Epithelial cell of esophagus (primary cell): ENCODE measurements at regions not wholly inside any gene's neighbourhood (a gene's known extent, or its start where the extent isn't known, plus 50 kb on each side); places are given as distances from the start of the nearest gene placed in this dataset.

Source experiments
- DNase-seq: peaks from one replicate; pipeline ENCODE4 v3.0.0; 2010; ENCODE audit warnings: low read depth
- H3K4me3 ChIP-seq: 2 replicates; pipeline ENCODE4 v1.5.1; 2011; ENCODE audit warnings: mild to moderate bottlenecking, low read length, control low read depth
- TF ChIP-seq, protein P1 (sequence below): IDR thresholded peaks from 2 replicates; pipeline ENCODE4 v1.5.1; 2011; ENCODE audit warnings: low read depth, mild to moderate bottlenecking, low read length, control low read depth, inconsistent platforms; ENCODE audit not compliant: insufficient read depth; ENCODE audit errors: missing control alignments

DNA sequence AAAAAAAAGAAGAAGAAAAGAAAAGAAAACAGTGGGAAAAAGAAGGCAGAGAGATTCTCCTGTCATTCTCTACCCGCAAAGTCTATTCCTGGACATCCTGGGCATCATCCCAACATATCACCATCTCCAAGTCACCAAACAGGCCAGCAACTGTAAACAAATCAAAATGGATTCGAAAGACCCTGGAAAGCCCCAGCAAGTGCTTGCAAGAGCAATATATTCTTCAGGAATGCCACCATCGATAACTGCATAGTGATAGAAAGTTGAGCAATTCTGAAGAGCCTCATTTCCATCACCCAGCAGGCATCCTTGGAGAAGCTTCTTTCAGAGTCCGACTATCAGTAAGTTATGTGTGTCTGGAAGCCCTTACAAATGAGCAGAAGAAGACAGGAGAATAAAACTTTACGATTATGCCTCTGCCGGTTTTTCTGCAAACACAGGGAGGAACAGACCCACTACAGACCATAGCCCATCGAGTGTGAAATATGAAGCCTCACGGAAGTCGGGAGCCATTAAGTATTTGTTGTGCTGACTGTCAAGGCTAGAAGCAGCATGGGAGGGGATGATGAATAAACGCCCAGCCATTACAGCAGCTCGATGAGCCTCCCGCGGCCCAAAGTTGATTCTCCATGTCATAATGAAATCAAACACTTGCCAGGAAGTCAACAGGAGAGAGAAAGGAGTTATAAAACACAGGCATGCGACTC, 64.5 kb upstream of the SEC14L1 start:
- DNase-seq: peak; percentile 22
- H3K4me3 ChIP-seq: no peak overlapping the region
- TF ChIP-seq, protein P1, sequence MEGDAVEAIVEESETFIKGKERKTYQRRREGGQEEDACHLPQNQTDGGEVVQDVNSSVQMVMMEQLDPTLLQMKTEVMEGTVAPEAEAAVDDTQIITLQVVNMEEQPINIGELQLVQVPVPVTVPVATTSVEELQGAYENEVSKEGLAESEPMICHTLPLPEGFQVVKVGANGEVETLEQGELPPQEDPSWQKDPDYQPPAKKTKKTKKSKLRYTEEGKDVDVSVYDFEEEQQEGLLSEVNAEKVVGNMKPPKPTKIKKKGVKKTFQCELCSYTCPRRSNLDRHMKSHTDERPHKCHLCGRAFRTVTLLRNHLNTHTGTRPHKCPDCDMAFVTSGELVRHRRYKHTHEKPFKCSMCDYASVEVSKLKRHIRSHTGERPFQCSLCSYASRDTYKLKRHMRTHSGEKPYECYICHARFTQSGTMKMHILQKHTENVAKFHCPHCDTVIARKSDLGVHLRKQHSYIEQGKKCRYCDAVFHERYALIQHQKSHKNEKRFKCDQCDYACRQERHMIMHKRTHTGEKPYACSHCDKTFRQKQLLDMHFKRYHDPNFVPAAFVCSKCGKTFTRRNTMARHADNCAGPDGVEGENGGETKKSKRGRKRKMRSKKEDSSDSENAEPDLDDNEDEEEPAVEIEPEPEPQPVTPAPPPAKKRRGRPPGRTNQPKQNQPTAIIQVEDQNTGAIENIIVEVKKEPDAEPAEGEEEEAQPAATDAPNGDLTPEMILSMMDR: no peak

DNA sequence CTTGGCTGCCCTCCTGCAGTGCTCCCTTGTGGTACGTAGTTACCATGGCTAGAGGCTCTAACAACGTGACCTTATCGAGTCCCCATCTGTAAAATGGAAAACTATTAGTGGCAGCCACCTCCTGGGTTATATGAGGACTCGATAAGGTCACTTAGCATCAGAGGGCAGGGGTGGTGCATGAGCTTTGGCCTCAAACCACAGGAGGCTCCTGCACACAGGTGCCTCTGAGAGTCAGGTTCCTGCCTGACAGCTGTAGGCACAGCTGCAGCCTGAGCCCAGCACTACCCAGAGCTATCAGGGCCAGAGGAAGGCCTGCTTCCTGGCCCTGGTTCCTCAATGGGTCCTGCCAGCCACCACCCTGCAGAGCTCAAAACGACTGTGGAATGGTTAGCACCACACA, 57.2 kb upstream of the SEC14L1 start:
- DNase-seq: no peak
- no peak overlapping the region for H3K4me3 ChIP-seq
- TF ChIP-seq, protein P1: no peak

DNA sequence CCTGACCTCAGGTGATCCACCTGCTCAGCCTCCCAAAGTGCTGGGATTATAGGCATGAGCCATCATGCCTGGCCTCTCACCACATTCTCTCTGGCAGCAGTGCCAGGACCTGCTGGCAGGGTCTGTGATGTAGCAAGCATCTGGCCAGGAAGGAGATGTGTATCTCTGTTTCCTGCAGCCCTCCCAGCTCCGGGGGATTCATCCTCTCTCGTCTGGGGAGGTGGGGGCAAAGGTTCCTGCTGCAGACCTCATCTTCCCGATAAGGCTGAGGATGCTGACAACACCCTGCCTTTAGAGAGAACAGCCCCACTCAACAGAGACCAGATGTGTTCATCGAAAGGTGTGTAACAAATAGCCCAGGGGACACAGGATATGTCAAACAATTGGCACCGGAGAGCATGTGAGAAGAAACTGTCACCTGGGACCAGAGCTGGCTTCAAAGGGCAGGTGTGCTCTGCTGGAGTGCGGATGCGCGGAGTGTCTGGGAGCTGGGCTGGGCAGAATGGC, 54.8 kb upstream of the SEC14L1 start:
- no peak overlapping the region for H3K4me3 ChIP-seq
- DNase-seq: no peak
- TF ChIP-seq, protein P1: no peak

DNA sequence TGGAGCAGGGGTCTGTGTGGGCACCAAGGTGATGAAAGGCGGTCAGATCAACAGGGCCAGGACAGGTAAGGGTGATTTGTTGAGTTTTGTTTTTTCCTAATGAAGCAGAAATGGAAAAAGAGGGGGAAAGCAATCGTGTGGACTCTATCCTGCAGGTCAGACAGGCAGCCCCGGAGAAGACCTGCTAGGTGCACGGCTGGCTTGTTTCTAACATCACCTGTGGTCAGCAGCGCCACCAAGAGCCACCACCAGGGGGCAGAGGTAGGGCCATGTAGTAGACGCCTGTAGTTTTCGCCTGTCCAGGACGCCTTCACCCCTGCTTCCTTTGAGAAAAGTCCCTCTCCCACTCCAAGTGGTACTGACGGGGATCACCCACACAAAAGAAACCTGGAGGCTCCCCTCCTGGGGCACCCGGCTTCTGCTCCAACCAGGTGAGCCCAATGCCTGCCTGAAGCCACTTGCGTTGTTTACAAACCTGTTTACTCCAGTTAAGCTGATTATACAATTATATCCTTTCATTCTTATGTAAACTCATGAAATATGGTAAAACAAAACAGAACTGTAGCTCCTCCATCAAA, 54.2 kb upstream of the SEC14L1 start:
- TF ChIP-seq, protein P1: peak; percentile 93
- H3K4me3 ChIP-seq: no peak overlapping the region
- peak; percentile 78 for DNase-seq

DNA sequence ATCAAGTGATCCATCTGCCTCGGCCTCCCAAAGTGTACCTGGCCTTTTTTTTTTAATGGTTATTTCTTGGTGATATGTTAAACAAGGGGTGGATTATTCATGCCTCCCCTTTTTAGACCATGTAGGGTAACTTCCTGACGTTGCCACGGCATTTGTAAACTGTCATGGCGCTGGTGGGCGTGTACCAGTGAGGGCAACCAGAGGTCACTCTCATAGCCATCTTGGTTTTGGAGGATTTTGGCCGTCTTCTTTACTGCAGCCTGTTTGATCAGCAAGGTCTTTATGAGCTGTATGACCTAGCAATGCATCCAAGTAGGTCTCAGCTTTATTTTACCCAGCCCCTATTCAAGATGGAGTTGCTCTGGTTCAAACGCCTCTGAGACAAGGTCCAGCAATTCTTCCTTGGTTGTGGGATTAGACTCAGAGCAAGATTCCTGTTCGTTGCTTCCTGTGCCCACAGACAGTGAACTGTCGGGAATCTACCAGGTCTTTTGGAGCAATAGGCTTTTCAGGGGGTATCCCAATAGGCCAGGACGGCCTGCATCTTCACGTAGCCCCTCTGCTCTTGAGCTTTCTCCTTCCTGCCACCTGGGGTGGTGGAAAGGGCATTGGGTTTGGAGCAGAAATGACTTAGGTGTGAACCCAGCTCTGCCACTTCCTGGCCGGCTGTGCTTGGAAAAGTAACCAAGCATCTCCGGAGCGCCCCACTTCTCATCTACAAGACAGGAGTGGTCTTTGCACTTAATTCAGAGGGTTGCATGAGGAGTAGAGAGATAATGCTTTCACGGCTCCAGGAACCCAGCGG, 52.9 kb upstream of the SEC14L1 start:
- no peak for DNase-seq
- H3K4me3 ChIP-seq: peak overlapping the region; percentile 97
- TF ChIP-seq, protein P1: no peak

DNA sequence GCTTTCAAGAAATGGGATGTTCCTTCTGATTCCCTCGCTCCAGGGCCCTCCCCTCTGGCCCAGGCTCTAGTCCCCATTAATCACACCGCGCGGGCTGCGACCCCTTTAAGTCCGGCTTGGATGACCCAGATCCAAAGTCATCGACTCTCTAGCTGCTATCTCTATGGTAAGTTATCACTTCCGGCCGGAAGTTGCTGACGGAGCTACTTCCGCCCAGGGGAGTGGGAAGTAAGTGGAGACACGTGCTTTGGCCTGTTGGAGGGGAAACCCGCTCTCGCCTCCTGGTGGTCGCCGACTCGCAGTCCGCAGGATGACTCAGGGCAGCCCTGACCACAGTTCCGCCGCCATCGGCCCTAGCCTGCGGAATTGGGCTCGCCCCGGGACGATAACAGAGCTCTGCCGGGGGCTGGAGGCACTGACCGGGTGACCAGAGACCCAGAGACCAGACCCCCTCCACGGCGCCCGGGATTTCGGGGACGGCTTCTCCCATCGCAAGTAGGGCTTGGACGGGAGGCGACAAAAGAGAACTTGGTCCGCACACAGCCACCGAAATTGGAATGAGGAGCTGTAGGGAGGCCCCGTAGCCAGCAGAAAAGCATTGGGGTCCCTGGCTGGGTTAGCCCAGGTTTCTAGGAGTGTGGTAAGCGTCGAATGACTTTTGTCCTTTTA, 52.2 kb upstream of the SEC14L1 start:
- TF ChIP-seq, protein P1: peak; percentile 41

More for the DNA sequence above, 52.2 kb upstream of the SEC14L1 start:
- DNase-seq: peak; percentile 94
- H3K4me3 ChIP-seq: peak overlapping the region; percentile 97
